ENCODE measurements at regions not wholly inside any gene's neighbourhood (a gene's known extent, or its start where the extent isn't known, plus 50 kb on each side); places are given as distances from the start of the nearest gene placed in this dataset.

GRCh38 chrX:17986977-17987376 lies 125.9 kb upstream of the RAI2 start:
- TF ChIP-seq GABPA (IDR thresholded peaks at IDR 0.05 in 1 of 2, conservative IDR thresholded peaks at IDR 0.05 in 1 of 2) (no peak), CTCF (IDR thresholded peaks at IDR 0.05; ENCODE audit: low read depth, low read length, missing input control) (no peak), SP1 (IDR thresholded peaks at IDR 0.05) (no peak), ATF3 (IDR thresholded peaks at IDR 0.05) (no peak), RAD21 (IDR thresholded peaks at IDR 0.05) (no peak), FOXA1 (IDR thresholded peaks at IDR 0.05) (no peak), MAX (IDR thresholded peaks at IDR 0.05) (no peak), JUND (IDR thresholded peaks at IDR 0.05) (no peak), REST (IDR thresholded peaks at IDR 0.05) (no peak)
